Parathyroid adenoma (tissue), 2 donors: ENCODE measurements at regions not wholly inside any gene's neighbourhood (a gene's known extent, or its start where the extent isn't known, plus 50 kb on each side); places are given as distances from the start of the nearest gene placed in this dataset.

ENCODE experiments used
- H2AFZ ChIP-seq: fragments of 300-600 bp; sonication (generic); one replicate; pipeline ENCODE4 v1.7.0; 2017; ENCODE audit warnings: antibody characterized with exemption, mild to moderate bottlenecking
- H3K27ac ChIP-seq: fragments of 300-600 bp; sonication (generic); one replicate; pipeline ENCODE4 v1.7.0; 2017
- H3K27me3 ChIP-seq: fragments of 300-600 bp; sonication (generic); one replicate; pipeline ENCODE4 v1.7.0; 2017; ENCODE audit warnings: low read length; ENCODE audit not compliant: control insufficient read depth, insufficient read depth
- H3K36me3 ChIP-seq: fragments of 300-600 bp; sonication (generic); one replicate; pipeline ENCODE4 v1.7.0; 2017; ENCODE audit warnings: low read length; ENCODE audit not compliant: control insufficient read depth, insufficient read depth
- H3K4me1 ChIP-seq: fragments of 300-600 bp; sonication (generic); one replicate; pipeline ENCODE4 v1.7.0; 2017; ENCODE audit warnings: control low read depth
- H3K4me2 ChIP-seq: fragments of 300-600 bp; sonication (generic); one replicate; pipeline ENCODE4 v1.7.0; 2017; ENCODE audit warnings: low read length
- H3K4me3 ChIP-seq: fragments of 300-600 bp; sonication (generic); one replicate; pipeline ENCODE4 v1.7.0; 2017; ENCODE audit warnings: low read depth, low read length
- H3K79me2 ChIP-seq: fragments of 300-600 bp; sonication (generic); one replicate; pipeline ENCODE4 v1.7.0; 2017; ENCODE audit warnings: control low read depth
- H3K9ac ChIP-seq: fragments of 300-600 bp; sonication (generic); one replicate; pipeline ENCODE4 v1.7.0; 2017; ENCODE audit warnings: mild to moderate bottlenecking
- H3K9me3 ChIP-seq: fragments of 300-600 bp; sonication (generic); one replicate; pipeline ENCODE4 v1.7.0; 2017; ENCODE audit warnings: low read length; ENCODE audit not compliant: control insufficient read depth
- TF ChIP-seq, protein P1 (sequence below): fragments of 300-600 bp; sonication (generic); IDR thresholded peaks from one replicate; pipeline ENCODE4 v1.7.0; 2017; ENCODE audit warnings: antibody characterized with exemption, mild to moderate bottlenecking
- donor health status: primary hyperparathyroidism.

DNA sequence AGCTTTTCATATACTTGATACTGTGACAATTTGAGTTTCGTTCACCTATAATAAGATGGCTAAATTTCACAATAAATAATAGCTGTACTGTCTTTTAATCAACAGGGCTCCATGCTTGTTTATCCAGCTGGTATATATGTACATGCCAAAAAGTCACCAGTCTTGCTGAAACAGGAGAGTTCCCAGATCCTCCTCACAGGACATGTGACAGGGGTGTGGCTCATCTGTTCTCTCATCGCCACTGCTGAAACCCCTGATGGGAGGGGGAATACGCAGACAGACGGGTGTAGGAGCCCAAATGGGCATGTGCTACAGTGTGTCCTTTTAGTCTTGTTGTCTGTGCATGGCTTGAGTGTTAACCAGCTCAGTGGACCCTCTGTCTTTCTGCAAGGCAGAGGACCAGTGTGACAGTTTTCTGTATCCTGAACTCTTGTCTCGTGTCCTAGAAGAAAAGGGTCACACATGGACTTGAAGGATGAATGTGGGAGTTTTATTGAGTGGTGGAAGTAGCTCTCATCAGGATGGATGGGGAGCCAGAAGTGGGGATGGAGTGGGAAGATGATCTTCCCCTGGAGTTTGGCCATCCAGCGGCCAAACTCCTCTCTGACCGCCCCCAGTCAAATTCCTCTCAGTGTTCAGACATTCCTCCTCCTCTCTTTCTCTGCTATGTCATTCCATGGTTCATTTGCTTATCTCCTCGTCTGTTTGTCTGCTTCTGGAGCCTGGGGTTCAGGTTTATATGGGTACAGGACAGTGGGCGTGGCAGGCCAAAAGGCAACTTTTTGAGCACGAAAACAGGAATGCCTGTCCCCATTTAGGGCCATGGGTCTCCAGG is 113.1 kb upstream of the NECTIN3 start:
- H3K79me2 ChIP-seq: no peaks in the 10 kb centered on the region
- H3K9ac ChIP-seq: no peak overlapping the region
- no peaks in the 10 kb centered on the region for H3K27me3 ChIP-seq
- H3K4me3 ChIP-seq: no peak overlapping the region
- H3K9me3 ChIP-seq: no peaks in the 10 kb centered on the region
- TF ChIP-seq, protein P1, sequence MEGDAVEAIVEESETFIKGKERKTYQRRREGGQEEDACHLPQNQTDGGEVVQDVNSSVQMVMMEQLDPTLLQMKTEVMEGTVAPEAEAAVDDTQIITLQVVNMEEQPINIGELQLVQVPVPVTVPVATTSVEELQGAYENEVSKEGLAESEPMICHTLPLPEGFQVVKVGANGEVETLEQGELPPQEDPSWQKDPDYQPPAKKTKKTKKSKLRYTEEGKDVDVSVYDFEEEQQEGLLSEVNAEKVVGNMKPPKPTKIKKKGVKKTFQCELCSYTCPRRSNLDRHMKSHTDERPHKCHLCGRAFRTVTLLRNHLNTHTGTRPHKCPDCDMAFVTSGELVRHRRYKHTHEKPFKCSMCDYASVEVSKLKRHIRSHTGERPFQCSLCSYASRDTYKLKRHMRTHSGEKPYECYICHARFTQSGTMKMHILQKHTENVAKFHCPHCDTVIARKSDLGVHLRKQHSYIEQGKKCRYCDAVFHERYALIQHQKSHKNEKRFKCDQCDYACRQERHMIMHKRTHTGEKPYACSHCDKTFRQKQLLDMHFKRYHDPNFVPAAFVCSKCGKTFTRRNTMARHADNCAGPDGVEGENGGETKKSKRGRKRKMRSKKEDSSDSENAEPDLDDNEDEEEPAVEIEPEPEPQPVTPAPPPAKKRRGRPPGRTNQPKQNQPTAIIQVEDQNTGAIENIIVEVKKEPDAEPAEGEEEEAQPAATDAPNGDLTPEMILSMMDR: no peak
- no peak overlapping the region for H3K27ac ChIP-seq
- H2AFZ ChIP-seq: no peak overlapping the region
- H3K36me3 ChIP-seq: no peaks in the 10 kb centered on the region
- H3K4me1 ChIP-seq: no peaks in the 10 kb centered on the region
- no peak overlapping the region for H3K4me2 ChIP-seq

DNA sequence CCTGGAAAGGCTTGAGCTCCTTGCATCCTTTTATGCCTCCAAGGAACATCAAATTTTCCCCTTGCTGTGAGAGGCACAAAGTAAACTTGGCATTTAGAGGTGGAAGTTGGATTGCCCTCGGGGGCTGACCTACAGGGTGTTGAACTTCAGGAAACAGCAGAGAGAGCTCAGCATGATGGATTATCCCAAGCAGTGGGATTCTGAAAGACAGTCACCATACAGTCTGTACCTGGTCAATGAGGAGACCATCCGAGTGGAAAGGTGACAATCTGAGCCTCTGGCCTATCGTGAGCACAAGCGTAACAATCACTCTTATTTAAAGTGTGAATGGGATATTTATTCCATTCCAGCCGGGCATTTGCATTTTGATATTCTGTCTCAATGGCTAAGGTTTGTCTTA is 105.6 kb upstream of the NECTIN3 start:
- Histone ChIP-seq H3K9ac (no peak overlapping the region), H3K27ac (no peak overlapping the region), H3K4me3 (no peak overlapping the region), H2AFZ (no peak overlapping the region), H3K36me3 (no peaks in the 10 kb centered on the region), H3K27me3 (no peaks in the 10 kb centered on the region), H3K4me1 (no peaks in the 10 kb centered on the region), H3K4me2 (no peak overlapping the region), H3K79me2 (no peaks in the 10 kb centered on the region), H3K9me3 (no peaks in the 10 kb centered on the region)
- TF ChIP-seq, protein P1: no peak

DNA sequence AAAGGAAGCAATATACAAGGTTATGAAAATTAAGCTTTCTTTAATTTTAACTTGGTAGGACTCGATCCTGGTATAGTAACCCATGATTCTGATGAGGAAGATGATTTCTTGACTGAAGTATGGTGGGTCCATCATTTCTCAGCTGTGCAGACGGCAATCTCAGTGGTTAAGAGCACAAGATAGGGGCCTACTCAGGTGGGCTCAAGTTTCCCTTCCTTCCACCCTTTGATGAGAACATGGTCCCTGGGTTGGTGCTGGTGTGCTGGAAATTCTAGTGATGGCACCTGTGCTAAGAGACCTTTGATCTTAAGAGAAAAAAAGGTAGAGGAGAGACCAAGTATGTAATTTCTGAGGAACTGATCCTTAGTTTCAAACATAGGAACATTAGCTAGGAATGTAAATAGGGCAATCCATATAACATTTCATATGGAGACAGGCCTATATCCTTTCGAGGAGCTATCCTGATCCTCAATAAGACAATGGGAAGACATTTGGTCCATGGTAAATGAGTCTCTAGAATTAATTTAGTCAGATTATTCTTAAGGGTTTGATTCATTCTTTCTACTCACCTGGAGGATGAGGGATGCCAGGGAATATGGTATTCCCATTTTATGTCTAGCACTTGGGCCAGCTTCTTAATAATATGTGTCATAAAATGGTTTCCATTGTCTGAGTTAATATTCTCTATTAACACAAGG is 104.5 kb upstream of the NECTIN3 start:
- H3K79me2 ChIP-seq: no peaks in the 10 kb centered on the region
- no peak overlapping the region for H3K4me2 ChIP-seq
- TF ChIP-seq, protein P1: no peak
- no peaks in the 10 kb centered on the region for H3K27me3 ChIP-seq
- no peaks in the 10 kb centered on the region for H3K36me3 ChIP-seq
- H3K9ac ChIP-seq: no peak overlapping the region
- no peak overlapping the region for H3K27ac ChIP-seq
- no peak overlapping the region for H3K4me3 ChIP-seq
- no peaks in the 10 kb centered on the region for H3K9me3 ChIP-seq
- H3K4me1 ChIP-seq: no peaks in the 10 kb centered on the region
- H2AFZ ChIP-seq: no peak overlapping the region

DNA sequence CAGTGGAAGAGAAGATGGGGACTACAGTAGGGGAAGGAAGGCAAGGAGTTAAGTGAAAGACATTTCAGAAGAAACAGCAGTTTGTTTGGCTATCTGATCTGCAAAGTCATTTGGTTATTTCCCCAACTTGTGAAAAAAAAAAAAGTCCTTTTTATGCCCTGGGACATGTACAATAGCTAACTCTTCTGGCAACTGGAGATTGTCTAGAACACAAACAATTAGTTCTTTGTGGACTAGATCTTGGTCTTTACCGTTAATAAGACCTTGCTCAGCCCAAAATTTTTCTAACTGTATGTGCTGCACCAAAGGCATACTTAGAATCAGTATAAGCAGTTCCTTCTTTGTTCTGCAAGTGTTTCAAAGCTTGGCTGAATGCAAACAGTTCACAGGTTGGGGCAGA is 103.5 kb upstream of the NECTIN3 start:
- Histone ChIP-seq H3K27ac (no peak overlapping the region), H3K4me1 (no peaks in the 10 kb centered on the region)
- TF ChIP-seq, protein P1: no peak

More for the DNA sequence above, 103.5 kb upstream of the NECTIN3 start:
- H3K9ac ChIP-seq: no peak overlapping the region
- no peaks in the 10 kb centered on the region for H3K36me3 ChIP-seq
- no peaks in the 10 kb centered on the region for H3K9me3 ChIP-seq
- no peak overlapping the region for H3K4me3 ChIP-seq
- H3K27me3 ChIP-seq: no peaks in the 10 kb centered on the region
- no peak overlapping the region for H3K4me2 ChIP-seq
- H3K79me2 ChIP-seq: no peaks in the 10 kb centered on the region
- H2AFZ ChIP-seq: no peak overlapping the region
